ENCODE measurements at regions not wholly inside any gene's neighbourhood (a gene's known extent, or its start where the extent isn't known, plus 50 kb on each side); places are given as distances from the start of the nearest gene placed in this dataset.

- DNase-seq: no peak
Measured at GRCh38 chr22:48333323-48333763, 1494.3 kb downstream of the BRD1 start.

DNA sequence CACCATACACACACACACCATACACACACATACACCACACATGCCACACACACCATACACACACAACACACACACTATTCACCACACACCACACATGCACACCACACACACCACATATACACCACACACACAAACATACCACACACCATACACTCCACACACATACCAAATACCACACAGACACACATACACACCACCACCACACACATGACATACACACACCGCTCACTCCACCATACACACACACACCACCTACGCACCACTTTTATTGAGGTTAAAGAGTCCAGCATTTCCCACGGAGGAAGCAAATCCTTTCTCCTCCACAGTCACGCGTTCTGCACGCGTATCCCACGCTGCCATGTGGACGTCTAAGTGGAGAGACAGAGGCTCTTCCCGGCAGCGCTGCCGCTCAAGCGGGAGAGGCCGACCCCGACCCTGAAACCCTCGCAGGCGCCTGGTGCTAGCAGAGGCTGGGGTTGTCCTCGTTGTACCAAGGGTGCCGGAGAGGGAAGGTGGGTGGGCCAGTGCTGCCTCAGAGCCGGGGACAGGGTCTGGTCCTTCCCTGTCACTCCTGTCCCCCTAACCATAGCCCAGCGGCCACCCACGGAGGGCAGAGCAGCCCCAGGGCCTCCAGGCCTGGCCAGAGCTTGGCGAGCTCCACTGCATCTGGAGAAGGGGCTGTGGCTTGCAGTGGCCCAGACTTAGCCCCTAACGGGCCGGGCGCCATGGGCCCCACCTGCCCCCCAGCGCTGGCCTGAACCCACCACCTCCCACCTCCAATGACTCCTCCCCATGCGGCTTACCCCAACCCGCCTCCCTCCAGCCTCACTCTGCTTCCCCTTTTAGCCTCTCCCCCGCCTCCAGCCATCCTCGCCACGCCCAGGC, 1495.0 kb downstream of the BRD1 start:
- no peak for DNase-seq

- DNase-seq: no peak
Measured at GRCh38 chr22:48331691-48332220, 1495.9 kb downstream of the BRD1 start.

DNA sequence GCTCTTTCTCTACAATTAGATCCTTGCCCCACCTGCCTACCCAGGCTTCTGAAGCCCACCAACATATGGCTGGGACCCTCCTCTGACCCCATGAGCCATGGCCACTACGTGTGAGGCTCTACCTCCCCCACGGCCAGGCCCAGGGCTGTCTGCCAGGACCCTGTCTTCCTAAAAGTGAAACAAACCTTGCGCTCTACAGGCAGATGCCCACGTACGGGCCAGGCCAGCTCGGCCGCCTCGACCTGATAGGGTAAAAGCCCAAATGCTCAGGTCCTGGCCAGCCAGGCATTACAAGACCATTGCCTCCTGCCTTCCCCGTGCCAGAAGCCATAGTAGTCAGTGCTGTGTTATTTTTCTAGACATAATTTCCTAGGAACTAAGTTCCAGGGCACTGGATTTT, 1496.4 kb downstream of the BRD1 start:
- no peak for DNase-seq

- no peak for DNase-seq
Measured at GRCh38 chr22:48327721-48328120, 1500.0 kb downstream of the BRD1 start.

DNA sequence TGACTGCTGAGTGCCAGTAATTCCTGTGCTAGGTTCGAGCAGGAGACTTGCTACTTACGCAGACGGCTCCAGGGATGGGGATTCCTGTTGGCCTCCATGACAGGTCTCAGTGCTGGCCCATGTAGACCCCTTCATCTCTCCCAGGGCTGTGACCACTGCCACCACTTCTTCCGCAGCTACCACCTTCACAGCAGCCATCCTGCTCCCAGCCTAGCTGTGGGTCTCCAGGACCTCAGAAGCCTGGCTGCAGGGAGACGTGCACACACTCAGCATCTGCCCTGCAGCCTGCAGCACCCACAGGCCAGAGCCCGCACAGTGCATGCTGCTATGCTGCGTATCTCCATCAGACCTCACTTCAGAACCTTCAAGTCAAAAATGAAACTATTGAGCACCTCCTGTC, 1503.9 kb downstream of the BRD1 start:
- DNase-seq: no peak

GRCh38 chr22:48322907-48323306, 1504.8 kb downstream of the BRD1 start:
- no peak for DNase-seq

GRCh38 chr22:48321986-48322545, 1505.6 kb downstream of the BRD1 start:
- DNase-seq: no peak

DNA sequence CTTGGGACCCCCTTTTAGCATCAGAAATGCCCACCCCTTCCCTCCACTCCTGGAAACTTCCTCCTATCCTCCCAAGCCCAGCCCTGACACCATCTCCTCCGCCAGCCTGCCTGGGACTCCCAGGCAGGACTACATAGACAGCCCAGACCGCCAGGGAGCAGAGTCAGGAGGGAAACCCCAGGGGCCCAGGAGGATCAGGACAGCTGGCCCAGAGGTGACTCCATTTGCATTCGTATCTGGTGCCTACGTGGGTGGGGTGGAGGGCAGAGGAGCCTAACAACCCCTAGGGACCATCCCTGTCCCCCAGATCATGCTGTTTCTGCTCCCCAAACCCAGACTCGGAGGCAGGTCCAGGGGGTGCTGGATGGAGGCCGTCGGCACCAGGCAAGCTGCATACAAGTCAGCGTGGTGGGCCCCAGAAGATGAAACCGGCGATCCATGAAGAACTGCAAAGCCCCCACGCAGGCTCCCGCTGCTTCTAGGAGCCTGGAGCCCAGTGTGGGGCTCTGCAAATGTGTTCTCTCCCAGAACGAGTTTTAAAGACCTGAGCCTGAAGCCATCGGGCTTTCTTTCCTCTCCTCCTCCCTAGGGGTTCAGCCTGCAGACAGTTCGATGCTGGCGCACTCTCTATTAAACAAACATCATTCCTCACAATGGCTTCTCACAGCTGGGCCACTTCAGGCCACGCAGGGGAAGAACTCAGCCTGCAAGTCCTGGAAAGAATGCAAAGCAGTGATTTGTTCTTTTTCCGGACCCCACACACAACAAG, 1506.8 kb downstream of the BRD1 start:
- DNase-seq: no peak

DNA sequence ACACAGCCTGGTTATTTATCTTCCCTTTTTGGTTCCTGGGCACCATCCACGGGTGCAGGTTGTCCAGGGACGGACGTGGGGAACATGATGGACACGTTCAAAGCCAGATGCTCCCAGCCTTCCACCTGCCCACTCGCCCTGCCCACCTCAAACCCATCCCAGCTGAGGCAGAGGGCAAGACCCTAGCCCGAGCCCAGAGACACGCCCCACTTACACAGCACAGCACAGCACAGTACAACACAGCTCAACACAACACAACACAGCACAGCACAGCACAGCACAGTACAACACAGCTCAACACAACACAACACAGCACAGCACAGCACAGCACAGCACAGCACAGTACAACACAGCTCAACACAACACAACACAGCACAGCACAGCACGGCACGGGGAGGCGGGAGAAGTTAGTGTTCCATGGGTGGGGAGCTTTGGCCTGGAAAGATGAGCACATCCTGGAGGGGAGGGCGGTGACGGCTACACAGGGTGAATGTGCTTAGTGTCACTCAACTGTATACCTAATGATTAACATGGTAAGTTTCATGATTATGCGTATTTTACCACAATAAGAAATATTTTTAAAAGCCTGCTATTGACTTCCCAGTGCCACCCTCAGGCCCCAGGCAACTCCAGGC, 1507.5 kb downstream of the BRD1 start:
- DNase-seq: no peak

DNA sequence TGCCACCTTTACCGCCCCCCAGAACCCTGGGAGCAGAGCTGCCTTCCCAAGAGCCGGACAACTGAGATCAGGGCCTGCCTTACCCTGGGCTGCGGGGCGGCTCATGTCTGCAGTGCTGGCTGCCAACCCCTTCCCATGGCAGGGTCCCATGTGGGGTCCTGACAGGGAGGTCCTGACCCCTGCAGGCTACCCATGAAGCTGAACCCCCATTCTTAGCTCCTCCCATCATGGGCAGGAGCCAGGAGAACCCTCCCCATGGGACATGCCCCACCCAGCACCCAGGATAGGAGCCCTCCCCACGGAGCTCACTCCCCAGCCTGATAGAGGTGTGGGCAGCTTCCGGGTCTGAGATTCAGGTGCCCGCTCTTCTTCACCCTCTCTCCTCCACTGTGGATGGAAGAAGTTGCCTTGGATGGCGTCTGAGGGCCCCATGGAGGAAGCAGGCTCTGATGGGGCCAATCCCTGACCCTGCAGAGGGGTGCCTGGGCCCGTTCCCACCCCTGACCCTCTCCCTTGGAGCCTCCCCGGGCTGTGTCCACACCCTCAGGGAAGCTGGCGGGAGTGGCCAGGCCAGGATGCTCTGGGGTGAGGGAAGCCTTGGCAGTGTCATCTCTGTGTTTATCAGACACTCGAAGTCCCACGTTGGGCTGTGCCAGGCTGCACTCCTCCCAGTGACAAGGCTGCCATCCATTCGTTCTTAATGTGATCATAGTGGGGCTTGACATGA, 1508.2 kb downstream of the BRD1 start:
- no peak for DNase-seq

DNA sequence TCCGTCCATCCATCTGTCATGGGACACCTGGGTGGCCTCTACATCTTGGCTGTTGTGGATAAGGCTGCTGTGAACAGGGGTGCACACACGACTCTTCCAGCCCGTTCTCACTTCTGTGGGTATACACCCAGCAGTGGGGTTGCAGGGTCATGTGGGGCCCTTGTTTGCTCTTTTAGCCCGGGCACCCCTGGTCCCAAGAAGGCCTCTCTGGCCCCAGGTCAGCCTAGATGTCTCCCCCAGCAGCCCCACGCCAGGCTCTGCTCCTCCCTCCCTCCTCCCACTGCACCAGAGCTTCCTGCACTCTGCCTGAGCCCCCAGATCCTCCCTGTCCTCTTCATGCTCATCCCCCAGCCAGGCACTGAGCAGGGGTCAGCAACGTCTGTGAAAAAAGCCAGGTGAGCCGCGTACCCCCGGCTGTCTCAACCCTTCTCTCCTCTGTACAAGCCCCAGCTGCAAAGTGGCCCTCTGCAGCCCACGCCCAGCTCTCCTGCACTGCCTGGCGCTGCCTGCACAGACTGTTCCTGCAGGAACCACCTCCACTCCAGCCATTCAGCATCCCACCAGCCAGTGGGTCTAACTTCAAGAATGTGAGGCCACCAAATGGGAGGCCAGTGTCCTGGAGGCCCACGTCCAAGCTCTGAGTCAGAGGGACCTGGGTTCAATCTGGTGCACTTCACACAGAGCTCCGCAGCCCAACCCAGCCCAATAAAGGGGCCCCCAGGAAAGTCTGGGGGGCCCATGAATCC, 1508.9 kb downstream of the BRD1 start:
- no peak for DNase-seq

DNA sequence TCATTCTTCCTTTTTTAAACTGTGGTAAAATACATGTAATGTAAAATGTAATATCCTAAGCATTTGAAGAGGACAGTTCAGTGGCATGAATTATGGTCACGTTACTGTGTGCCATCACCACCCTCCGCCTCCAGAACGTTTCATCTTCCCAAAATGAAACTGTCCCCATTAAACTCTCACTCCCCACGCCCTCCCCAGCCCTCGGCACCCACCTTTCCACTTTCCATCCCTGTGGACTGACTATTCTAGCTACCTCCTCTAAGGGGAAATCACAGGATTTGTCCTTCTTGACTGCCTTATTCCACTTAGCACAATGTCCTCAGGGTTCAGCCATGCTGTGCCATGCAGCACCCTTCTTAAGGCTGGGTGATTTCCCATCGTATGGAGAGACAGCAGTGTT, 1509.5 kb downstream of the BRD1 start:
- DNase-seq: no peak

- no peak for DNase-seq
Measured at GRCh38 chr22:48316257-48317250, 1511.1 kb downstream of the BRD1 start.

- no peak for DNase-seq
Measured at GRCh38 chr22:48315439-48316256, 1512.0 kb downstream of the BRD1 start.

DNA sequence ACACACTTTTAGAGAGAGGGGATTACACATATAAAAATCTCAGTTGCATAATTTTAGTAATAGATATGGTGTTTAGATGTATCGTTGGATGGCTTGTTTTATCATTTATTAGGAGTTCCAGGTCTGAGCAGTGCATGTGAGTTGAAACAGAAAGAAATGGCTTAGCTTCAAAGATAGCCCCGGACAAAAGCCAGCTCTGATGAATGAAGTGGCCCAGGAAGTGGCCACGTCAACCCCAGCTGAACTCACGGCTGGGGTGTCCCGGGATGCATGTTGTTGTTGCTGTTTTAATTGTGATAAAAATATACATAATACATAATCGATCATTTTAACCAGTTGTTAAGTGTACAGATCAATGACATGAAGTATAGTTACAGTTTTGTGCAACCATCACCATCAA, 1513.6 kb downstream of the BRD1 start:
- no peak for DNase-seq

DNA sequence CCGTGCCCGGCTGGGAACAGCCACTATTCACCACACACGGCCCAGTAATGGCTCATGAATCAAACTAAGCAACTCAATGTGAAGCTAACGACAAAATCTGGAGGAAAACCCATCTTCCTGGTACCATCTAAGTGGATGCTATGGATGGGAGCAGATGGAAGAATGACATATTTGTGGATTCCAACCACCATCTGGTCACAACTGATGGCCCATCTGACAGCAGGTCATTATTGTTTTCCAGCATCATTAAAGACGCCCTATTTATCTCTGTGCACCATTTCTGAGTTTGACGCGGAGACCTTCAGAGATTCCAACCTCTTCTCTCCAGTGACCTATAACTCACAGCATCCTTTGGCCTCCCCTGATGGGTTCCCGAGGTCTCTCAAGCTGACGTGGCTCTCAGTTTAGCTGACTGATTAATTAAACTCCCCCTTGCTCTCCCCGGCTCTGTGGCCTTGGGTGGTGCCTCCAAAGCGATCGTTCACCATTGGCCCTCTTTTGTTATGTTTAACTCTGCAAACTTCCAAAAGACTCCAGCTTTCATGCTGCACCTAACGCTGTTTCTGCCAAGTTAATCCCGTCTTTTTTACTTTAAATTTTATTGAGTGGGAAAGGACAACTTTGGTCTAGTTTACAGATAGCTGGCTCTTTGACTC, 1514.4 kb downstream of the BRD1 start:
- DNase-seq: no peak

DNA sequence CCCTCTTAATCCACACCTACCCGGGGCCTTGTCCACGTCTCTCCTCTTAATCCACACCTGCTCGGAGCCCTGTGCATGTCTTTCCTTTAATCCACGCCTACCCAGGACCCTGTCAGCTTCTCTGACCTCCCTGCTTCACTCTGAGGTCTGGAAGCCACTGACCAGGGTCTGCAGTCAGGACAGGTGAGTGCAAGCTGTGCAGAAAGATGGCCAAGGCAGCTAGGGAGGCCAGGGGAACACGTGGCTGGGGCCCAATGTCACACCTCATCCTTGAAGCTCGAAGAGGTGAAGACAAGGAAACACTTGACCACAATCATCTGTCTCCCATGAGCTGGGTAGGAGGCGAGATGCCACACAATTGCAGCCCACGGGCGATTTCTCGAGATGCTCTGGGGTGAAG, 1516.9 kb downstream of the BRD1 start:
- no peak for DNase-seq

- no peak for DNase-seq
Measured at GRCh38 chr22:48310289-48310688, 1517.4 kb downstream of the BRD1 start.

Data from NCI-H1930 (cell line).